WTC11 (cell line): ENCODE measurements at regions not wholly inside any gene's neighbourhood (a gene's known extent, or its start where the extent isn't known, plus 50 kb on each side); places are given as distances from the start of the nearest gene placed in this dataset.
A peak's percentile ranks its signal among the peaks of the same experiment; 100 is the strongest.

Experiments used
- ATAC-seq: fragments of 200-7000 bp; cut with Tn5 transposase; 2 replicates; pipeline ENCODE4 v1.10.0; 2021; ENCODE audit warnings: mild to moderate bottlenecking, moderate library complexity
- CTCF ChIA-PET: fragments of 300-600 bp; sonication (Branson Sonifier 250); formaldehyde crosslinking; loops from one replicate; lab custom pipeline; 2021; ENCODE audit warnings: antibody characterized with exemption; lab: Charles Lee
- POLR2A ChIA-PET: fragments of 350-600 bp; sonication (Branson Sonifier 250); formaldehyde crosslinking; loops from one replicate; lab custom pipeline; 2021; ENCODE audit warnings: antibody characterized with exemption; lab: Charles Lee
- DNase-seq: peaks from one replicate; pipeline ENCODE4 v3.0.0; 2021; ENCODE audit warnings: low spot score
- H3K27ac Mint-ChIP-seq: 2 replicates; pipeline ENCODE4 v1.8.0; 2021; ENCODE audit warnings: mixed read lengths
- H3K27me3 Mint-ChIP-seq: 2 replicates; pipeline ENCODE4 v1.8.0; 2021; ENCODE audit warnings: low read depth, mild to moderate bottlenecking, moderate library complexity, mixed read lengths
- H3K36me3 Mint-ChIP-seq: 2 replicates; pipeline ENCODE4 v1.8.0; 2021; ENCODE audit warnings: mixed read lengths
- H3K4me1 Mint-ChIP-seq: 2 replicates; pipeline ENCODE4 v1.8.0; 2022; ENCODE audit warnings: mixed read lengths
- H3K4me3 Mint-ChIP-seq: 2 replicates; pipeline ENCODE4 v1.8.0; 2021; ENCODE audit warnings: mild to moderate bottlenecking, moderate library complexity, mixed read lengths
- H3K9me3 Mint-ChIP-seq: 2 replicates; pipeline ENCODE4 v1.8.0; 2021; ENCODE audit warnings: mixed read lengths
- ELF4 ChIP-seq: sonication (generic); formaldehyde crosslinking; IDR thresholded peaks from 2 replicates; pipeline ENCODE4 v1.8.1; 2022; ENCODE audit warnings: low read depth, mild to moderate bottlenecking, moderate library complexity, missing genetic modification reagents
- FOXK1 ChIP-seq: sonication (generic); formaldehyde crosslinking; IDR thresholded peaks from 2 replicates; pipeline ENCODE4 v1.8.0; 2022; ENCODE audit warnings: mild to moderate bottlenecking, moderate library complexity, missing genetic modification reagents
- GTF2I ChIP-seq: fragments of 250-450 bp; sonication (Bioruptor Pico); conservative IDR thresholded peaks from 2 replicates; pipeline ENCODE4 v1.4.0; 2021; ENCODE audit warnings: mild to moderate bottlenecking
- MXD4 ChIP-seq: fragments of 250-450 bp; sonication (Bioruptor Pico); IDR thresholded peaks from 2 replicates; pipeline ENCODE4 v1.8.0; 2021; ENCODE audit warnings: mild to moderate bottlenecking, moderate library complexity, borderline replicate concordance
- MYBL2 ChIP-seq: sonication (generic); formaldehyde crosslinking; IDR thresholded peaks from 2 replicates; pipeline ENCODE4 v1.8.1; 2023; ENCODE audit warnings: mild to moderate bottlenecking, moderate library complexity, missing genetic modification reagents
- NFATC4 ChIP-seq: fragments of 250-450 bp; sonication (Bioruptor Pico); IDR thresholded peaks from 2 replicates; pipeline ENCODE4 v1.9.0; 2021; ENCODE audit warnings: mild to moderate bottlenecking
- TCF7 ChIP-seq: sonication (generic); formaldehyde crosslinking; IDR thresholded peaks from 2 replicates; pipeline ENCODE4 v1.8.0; 2022; ENCODE audit warnings: mild to moderate bottlenecking, low read depth, missing genetic modification reagents, moderate library complexity
- TEAD4 ChIP-seq: sonication (generic); formaldehyde crosslinking; IDR thresholded peaks from 2 replicates; pipeline ENCODE4 v1.8.0; 2022; ENCODE audit warnings: mild to moderate bottlenecking, missing genetic modification reagents
- ZNF317 ChIP-seq: sonication (generic); formaldehyde crosslinking; IDR thresholded peaks from 2 replicates; pipeline ENCODE4 v1.8.1; 2023; ENCODE audit warnings: low read depth, mild to moderate bottlenecking, moderate library complexity, missing genetic modification reagents, borderline replicate concordance
- ZNF416 ChIP-seq: fragments of 250-450 bp; sonication (Bioruptor Pico); IDR thresholded peaks from 2 replicates; pipeline ENCODE4 v1.9.0; 2021; ENCODE audit warnings: mild to moderate bottlenecking, inconsistent platforms
- ZNF423 ChIP-seq: fragments of 250-450 bp; sonication (Bioruptor Pico); IDR thresholded peaks from 2 replicates; pipeline ENCODE4 v2.1.2; 2022; ENCODE audit warnings: mild to moderate bottlenecking, moderate library complexity
- ZNF671 ChIP-seq: fragments of 250-450 bp; sonication (Bioruptor Pico); IDR thresholded peaks from 2 replicates; pipeline ENCODE4 v1.8.0; 2021; ENCODE audit warnings: mild to moderate bottlenecking
- microRNA-seq: library from miRNA; unstranded; fragments of <30 nt; microRNA quantifications from one replicate; pipeline ENCODE4 v1.2.0, GENCODE V29; 2022; ENCODE audit warnings: borderline number of aligned reads
- TF ChIP-seq, protein P1 (sequence below): sonication (generic); formaldehyde crosslinking; IDR thresholded peaks from 2 replicates; pipeline ENCODE4 v1.8.0; 2022; ENCODE audit warnings: missing genetic modification reagents
- TF ChIP-seq, protein P2 (sequence below): sonication (generic); formaldehyde crosslinking; conservative IDR thresholded peaks from 2 replicates; pipeline ENCODE4 v1.8.1; 2023; ENCODE audit warnings: mild to moderate bottlenecking, low read depth, missing genetic modification reagents, moderate library complexity
- TF ChIP-seq, protein P3 (sequence below): sonication (generic); formaldehyde crosslinking; IDR thresholded peaks from 2 replicates; pipeline ENCODE4 v1.8.1; 2022; ENCODE audit warnings: mild to moderate bottlenecking, moderate library complexity, missing genetic modification reagents
- TF ChIP-seq, protein P4 (sequence below): sonication (generic); formaldehyde crosslinking; IDR thresholded peaks from 2 replicates; pipeline ENCODE4 v1.8.1; 2023; ENCODE audit warnings: mild to moderate bottlenecking, moderate library complexity, missing genetic modification reagents
- TF ChIP-seq, protein P5 (sequence below): sonication (generic); formaldehyde crosslinking; IDR thresholded peaks from 2 replicates; pipeline ENCODE4 v1.8.1; 2022; ENCODE audit warnings: mild to moderate bottlenecking, missing genetic modification reagents, moderate library complexity, borderline replicate concordance

DNA sequence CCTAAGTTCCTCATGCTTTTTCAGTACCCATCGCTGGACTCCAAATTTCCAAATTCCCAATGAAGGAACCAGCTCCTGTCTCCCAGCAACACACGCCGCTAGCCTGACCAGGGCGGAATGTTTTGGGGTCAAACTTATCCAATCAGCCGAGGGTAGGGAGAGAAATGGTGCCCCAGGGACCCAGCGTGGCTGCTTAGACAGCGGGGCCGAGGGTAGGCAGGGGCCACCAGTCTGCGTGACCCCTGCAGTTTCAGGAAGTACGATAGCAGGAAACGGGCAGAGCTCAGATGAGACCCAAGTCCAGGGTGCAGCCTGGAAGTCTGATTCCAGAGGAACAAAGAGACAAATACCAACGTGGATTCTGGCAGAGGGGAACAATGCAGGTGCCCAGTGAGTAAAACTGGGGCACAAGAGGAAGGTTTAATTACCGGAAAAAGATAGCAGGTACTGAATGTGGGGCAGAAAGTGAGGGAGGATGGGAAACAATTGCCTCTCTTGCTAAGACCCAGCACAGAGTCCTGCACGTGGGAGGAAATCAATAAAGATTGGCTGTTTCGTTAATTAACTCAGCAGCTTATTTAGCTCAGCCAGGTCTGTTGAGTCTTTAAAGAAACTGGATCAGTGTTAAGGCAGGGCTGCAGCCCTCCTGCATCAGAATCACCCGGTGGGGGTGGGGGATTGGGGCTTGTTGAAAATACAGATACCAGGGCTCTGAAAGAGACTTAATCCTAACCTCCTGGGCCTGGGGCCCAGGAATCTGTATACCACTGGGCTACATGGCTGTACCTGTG, 50.4 kb upstream of the NFE2L3 start (continued):
- no peak for TF ChIP-seq ZNF317 (CRISPR knock-in tag)
- TF ChIP-seq, protein P1, sequence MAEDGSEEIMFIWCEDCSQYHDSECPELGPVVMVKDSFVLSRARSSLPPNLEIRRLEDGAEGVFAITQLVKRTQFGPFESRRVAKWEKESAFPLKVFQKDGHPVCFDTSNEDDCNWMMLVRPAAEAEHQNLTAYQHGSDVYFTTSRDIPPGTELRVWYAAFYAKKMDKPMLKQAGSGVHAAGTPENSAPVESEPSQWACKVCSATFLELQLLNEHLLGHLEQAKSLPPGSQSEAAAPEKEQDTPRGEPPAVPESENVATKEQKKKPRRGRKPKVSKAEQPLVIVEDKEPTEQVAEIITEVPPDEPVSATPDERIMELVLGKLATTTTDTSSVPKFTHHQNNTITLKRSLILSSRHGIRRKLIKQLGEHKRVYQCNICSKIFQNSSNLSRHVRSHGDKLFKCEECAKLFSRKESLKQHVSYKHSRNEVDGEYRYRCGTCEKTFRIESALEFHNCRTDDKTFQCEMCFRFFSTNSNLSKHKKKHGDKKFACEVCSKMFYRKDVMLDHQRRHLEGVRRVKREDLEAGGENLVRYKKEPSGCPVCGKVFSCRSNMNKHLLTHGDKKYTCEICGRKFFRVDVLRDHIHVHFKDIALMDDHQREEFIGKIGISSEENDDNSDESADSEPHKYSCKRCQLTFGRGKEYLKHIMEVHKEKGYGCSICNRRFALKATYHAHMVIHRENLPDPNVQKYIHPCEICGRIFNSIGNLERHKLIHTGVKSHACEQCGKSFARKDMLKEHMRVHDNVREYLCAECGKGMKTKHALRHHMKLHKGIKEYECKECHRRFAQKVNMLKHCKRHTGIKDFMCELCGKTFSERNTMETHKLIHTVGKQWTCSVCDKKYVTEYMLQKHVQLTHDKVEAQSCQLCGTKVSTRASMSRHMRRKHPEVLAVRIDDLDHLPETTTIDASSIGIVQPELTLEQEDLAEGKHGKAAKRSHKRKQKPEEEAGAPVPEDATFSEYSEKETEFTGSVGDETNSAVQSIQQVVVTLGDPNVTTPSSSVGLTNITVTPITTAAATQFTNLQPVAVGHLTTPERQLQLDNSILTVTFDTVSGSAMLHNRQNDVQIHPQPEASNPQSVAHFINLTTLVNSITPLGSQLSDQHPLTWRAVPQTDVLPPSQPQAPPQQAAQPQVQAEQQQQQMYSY, result no peak
- TF ChIP-seq ZNF671 (CRISPR knock-in tag), result no peak
- TF ChIP-seq, protein P2, sequence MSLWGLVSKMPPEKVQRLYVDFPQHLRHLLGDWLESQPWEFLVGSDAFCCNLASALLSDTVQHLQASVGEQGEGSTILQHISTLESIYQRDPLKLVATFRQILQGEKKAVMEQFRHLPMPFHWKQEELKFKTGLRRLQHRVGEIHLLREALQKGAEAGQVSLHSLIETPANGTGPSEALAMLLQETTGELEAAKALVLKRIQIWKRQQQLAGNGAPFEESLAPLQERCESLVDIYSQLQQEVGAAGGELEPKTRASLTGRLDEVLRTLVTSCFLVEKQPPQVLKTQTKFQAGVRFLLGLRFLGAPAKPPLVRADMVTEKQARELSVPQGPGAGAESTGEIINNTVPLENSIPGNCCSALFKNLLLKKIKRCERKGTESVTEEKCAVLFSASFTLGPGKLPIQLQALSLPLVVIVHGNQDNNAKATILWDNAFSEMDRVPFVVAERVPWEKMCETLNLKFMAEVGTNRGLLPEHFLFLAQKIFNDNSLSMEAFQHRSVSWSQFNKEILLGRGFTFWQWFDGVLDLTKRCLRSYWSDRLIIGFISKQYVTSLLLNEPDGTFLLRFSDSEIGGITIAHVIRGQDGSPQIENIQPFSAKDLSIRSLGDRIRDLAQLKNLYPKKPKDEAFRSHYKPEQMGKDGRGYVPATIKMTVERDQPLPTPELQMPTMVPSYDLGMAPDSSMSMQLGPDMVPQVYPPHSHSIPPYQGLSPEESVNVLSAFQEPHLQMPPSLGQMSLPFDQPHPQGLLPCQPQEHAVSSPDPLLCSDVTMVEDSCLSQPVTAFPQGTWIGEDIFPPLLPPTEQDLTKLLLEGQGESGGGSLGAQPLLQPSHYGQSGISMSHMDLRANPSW (CRISPR knock-in tag), result no peak
- TF ChIP-seq GTF2I (CRISPR knock-in tag), result no peak
- TF ChIP-seq ZNF416, result no peak
- TF ChIP-seq, protein P3, sequence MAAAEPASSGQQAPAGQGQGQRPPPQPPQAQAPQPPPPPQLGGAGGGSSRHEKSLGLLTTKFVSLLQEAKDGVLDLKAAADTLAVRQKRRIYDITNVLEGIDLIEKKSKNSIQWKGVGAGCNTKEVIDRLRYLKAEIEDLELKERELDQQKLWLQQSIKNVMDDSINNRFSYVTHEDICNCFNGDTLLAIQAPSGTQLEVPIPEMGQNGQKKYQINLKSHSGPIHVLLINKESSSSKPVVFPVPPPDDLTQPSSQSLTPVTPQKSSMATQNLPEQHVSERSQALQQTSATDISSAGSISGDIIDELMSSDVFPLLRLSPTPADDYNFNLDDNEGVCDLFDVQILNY (CRISPR knock-in tag), result no peak
- no peak for TF ChIP-seq TCF7 (CRISPR knock-in tag)
- no peak for TF ChIP-seq TEAD4 (CRISPR knock-in tag)
- TF ChIP-seq NFATC4 (CRISPR knock-in tag), result no peak
- no peak for TF ChIP-seq ZNF423 (CRISPR knock-in tag)
- TF ChIP-seq, protein P4, sequence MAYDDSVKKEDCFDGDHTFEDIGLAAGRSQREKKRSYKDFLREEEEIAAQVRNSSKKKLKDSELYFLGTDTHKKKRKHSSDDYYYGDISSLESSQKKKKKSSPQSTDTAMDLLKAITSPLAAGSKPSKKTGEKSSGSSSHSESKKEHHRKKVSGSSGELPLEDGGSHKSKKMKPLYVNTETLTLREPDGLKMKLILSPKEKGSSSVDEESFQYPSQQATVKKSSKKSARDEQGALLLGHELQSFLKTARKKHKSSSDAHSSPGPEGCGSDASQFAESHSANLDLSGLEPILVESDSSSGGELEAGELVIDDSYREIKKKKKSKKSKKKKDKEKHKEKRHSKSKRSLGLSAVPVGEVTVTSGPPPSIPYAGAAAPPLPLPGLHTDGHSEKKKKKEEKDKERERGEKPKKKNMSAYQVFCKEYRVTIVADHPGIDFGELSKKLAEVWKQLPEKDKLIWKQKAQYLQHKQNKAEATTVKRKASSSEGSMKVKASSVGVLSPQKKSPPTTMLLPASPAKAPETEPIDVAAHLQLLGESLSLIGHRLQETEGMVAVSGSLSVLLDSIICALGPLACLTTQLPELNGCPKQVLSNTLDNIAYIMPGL (CRISPR knock-in tag), result no peak

DNA sequence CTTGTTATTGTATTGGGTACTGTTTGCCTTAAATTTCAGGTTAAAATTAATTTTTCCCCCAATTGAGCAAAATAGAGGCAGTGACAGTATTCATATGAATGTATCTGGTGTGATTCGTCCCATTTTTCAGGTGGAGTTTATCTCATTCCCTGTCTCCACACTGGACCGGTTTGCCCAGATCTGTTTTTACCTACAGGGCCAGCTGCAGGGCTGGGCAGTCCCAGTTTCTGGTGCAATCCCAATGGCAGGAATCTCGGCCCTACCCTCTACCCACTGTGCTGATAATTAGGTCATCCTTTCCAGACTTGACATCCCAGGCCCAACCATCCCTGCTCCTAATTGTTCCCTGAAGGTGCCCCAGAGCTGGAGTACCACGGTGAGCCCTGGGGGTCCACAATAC, 49.8 kb upstream of the NFE2L3 start:
- H3K27ac Mint-ChIP-seq, result no peak overlapping the region
- CTCF ChIA-PET, result interaction anchor here (1.0 kb wide), 1 partner anchor 210 kb away, joined by 3 read pairs; no protein-coding TSS in a partner anchor

More for the DNA sequence above, 49.8 kb upstream of the NFE2L3 start:
- Mint-ChIP-seq H3K9me3 (no peaks in the 10 kb centered on the region), H3K4me3 (no peak overlapping the region), H3K27me3 (no peaks in the 10 kb centered on the region; the same call in 1 of the 2 replicates), H3K36me3 (no peaks in the 10 kb centered on the region), H3K4me1 (peaks cover 34% of the 10 kb centered on the region)
- ATAC-seq, result no peak
- POLR2A ChIA-PET, result interaction anchor here (1.5 to 1.7 kb wide), 2 partner anchors 80 to 87 kb away, joined by 5 to 11 read pairs; no protein-coding TSS in a partner anchor
- no peak for DNase-seq
- TF ChIP-seq FOXK1 (CRISPR knock-in tag), result no peak
- TF ChIP-seq MXD4 (CRISPR knock-in tag), result no peak
- no peak for TF ChIP-seq MYBL2 (CRISPR knock-in tag)
- TF ChIP-seq, protein P5, sequence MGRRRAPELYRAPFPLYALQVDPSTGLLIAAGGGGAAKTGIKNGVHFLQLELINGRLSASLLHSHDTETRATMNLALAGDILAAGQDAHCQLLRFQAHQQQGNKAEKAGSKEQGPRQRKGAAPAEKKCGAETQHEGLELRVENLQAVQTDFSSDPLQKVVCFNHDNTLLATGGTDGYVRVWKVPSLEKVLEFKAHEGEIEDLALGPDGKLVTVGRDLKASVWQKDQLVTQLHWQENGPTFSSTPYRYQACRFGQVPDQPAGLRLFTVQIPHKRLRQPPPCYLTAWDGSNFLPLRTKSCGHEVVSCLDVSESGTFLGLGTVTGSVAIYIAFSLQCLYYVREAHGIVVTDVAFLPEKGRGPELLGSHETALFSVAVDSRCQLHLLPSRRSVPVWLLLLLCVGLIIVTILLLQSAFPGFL, result no peak
- TF ChIP-seq ELF4 (CRISPR knock-in tag), result no peak

Small RNAs in the stretch of these regions (microRNA-seq; reads per million reads assigned to microRNA genes)
- 89.4 reads per million, percentile 62 among the genes with 10 or more reads in this experiment for gene MIR148A
